ENCODE measurements at regions not wholly inside any gene's neighbourhood (a gene's known extent, or its start where the extent isn't known, plus 50 kb on each side); places are given as distances from the start of the nearest gene placed in this dataset.

DNA sequence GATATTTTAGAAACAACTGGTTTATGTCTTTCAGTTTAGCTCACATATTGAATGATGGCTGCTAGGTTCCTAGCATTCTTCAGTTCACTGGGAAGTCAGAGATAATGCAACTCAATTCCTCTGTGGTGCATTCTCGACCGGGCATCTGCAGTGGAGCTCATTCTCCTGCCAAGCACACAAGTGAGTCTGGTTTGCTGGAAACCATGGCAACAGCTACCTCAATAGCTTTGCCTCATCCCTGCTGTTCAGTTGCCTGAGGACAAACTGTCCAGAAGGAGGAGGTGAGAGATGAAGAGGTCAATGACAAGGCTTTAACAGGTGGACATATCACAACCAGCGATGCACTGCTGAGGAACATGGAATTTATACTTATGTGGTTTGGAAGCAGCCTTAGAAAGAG lies 816.9 kb downstream of the AACS start:
- 100% methylated on average over 3 of the region's 3 CpGs for WGBS (ENCODE audit: insufficient coverage)
- Histone ChIP-seq H3K4me1 (ENCODE audit: control extremely low read depth in 1 of 4, control insufficient read depth in 4 of 4, insufficient read depth in 4 of 4, low read length in 3 of 4) (no peaks in the 10 kb centered on the region), H3K4me3 (ENCODE audit: control insufficient read depth in 1 of 7, extremely low read depth in 1 of 7, insufficient read depth in 4 of 7, low read depth in 2 of 7, low read length in 6 of 7) (no peak overlapping the region), H3K27ac (ENCODE audit: insufficient read depth in 1 of 2, low read depth in 1 of 2, low read length in 2 of 2, poor library complexity in 1 of 2, severe bottlenecking in 2 of 2) (no peak overlapping the region), H3K9me3 (ENCODE audit: control extremely low read depth in 1 of 5, control insufficient read depth in 4 of 5, insufficient read depth in 2 of 5, low read depth in 1 of 5, low read length in 4 of 5) (no peaks in the 10 kb centered on the region), H3K27me3 (replicated peaks in 2 of 5; ENCODE audit: control insufficient read depth in 4 of 5, insufficient read depth in 5 of 5, low read length in 4 of 5) (peaks cover 0 to 2% (median 0%) of the 10 kb centered on the region in 5 experiments), H3K36me3 (ENCODE audit: control insufficient read depth in 4 of 4, insufficient read depth in 4 of 4, low read length in 3 of 4) (no peaks in the 10 kb centered on the region)
- ChIA-PET POLR2A (no interaction called here), CTCF (interaction anchor here (1.2 kb wide), 1 partner anchor 8 kb away, joined by 3 read pairs; no protein-coding TSS in a partner anchor)
- DNase-seq, result no peak

DNA sequence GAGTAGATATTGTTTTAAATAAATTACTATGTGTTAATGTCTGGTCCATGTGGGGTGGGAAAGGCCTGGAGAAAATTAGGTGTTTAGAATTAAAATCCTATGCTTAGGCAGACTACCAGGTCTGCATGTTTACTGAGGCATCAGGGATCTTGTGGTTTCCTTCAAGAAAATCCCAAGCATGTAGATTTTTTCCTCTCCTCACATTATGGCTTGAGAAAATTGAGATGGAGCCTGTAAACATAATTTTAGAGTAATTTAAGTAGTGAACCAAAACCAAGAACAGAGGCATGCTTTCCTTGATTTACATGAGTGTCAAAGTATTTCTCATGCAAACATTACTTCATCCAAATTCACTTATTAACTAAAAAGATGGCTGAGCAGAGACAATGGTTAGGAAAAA lies 823.7 kb downstream of the AACS start:
- POLR2A ChIA-PET, result no interaction called here
- CTCF ChIA-PET, result no interaction called here
- H3K27ac ChIP-seq (ENCODE audit: insufficient read depth in 1 of 2, low read depth in 1 of 2, low read length in 2 of 2, poor library complexity in 1 of 2, severe bottlenecking in 2 of 2), result no peak overlapping the region
- H3K27me3 ChIP-seq (replicated peaks in 2 of 5; ENCODE audit: control insufficient read depth in 4 of 5, insufficient read depth in 5 of 5, low read length in 4 of 5), result peaks cover 0 to 2% (median 0%) of the 10 kb centered on the region in 5 experiments
- no peaks in the 10 kb centered on the region for H3K4me1 ChIP-seq (ENCODE audit: control extremely low read depth in 1 of 4, control insufficient read depth in 4 of 4, insufficient read depth in 4 of 4, low read length in 3 of 4)
- no peaks in the 10 kb centered on the region for H3K9me3 ChIP-seq (ENCODE audit: control extremely low read depth in 1 of 5, control insufficient read depth in 4 of 5, insufficient read depth in 2 of 5, low read depth in 1 of 5, low read length in 4 of 5)
- no peaks in the 10 kb centered on the region for H3K36me3 ChIP-seq (ENCODE audit: control insufficient read depth in 4 of 4, insufficient read depth in 4 of 4, low read length in 3 of 4)
- H3K4me3 ChIP-seq (ENCODE audit: control insufficient read depth in 1 of 7, extremely low read depth in 1 of 7, insufficient read depth in 4 of 7, low read depth in 2 of 7, low read length in 6 of 7), result no peak overlapping the region
- DNase-seq, result no peak

DNA sequence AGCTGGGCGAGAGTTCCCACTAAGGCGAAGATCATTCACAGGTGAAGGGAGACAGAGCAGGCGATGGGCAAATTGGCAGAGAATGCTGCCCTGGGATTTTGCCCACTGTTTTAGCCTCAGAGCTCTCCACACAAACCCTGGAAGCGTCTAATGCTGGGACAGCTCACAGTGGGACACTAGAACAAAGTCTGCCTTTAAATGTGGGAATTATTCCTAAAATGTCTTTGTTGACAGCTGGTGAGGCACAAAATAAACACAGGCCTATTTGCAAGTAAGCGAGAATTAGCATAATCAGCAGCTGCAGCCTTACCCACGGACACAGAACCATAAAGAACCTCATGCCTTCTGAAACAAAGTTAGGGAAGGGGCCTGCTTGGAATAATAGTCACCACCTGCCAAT lies 824.5 kb downstream of the AACS start:
- H3K27me3 ChIP-seq (replicated peaks in 2 of 5; ENCODE audit: control insufficient read depth in 4 of 5, insufficient read depth in 5 of 5, low read length in 4 of 5), result peaks cover 0 to 2% (median 0%) of the 10 kb centered on the region in 5 experiments
- POLR2A ChIA-PET, result no interaction called here
- H3K36me3 ChIP-seq (ENCODE audit: control insufficient read depth in 4 of 4, insufficient read depth in 4 of 4, low read length in 3 of 4), result no peaks in the 10 kb centered on the region
- H3K4me3 ChIP-seq (ENCODE audit: control insufficient read depth in 1 of 7, extremely low read depth in 1 of 7, insufficient read depth in 4 of 7, low read depth in 2 of 7, low read length in 6 of 7), result no peak overlapping the region
- H3K4me1 ChIP-seq (ENCODE audit: control extremely low read depth in 1 of 4, control insufficient read depth in 4 of 4, insufficient read depth in 4 of 4, low read length in 3 of 4), result no peaks in the 10 kb centered on the region
- no peak overlapping the region for H3K27ac ChIP-seq (ENCODE audit: insufficient read depth in 1 of 2, low read depth in 1 of 2, low read length in 2 of 2, poor library complexity in 1 of 2, severe bottlenecking in 2 of 2)
- H3K9me3 ChIP-seq (ENCODE audit: control extremely low read depth in 1 of 5, control insufficient read depth in 4 of 5, insufficient read depth in 2 of 5, low read depth in 1 of 5, low read length in 4 of 5), result no peaks in the 10 kb centered on the region
- DNase-seq, result no peak
- CTCF ChIA-PET, result no interaction called here
- 55% methylated on average over 5 of the region's 6 CpGs for WGBS (ENCODE audit: insufficient coverage)

DNA sequence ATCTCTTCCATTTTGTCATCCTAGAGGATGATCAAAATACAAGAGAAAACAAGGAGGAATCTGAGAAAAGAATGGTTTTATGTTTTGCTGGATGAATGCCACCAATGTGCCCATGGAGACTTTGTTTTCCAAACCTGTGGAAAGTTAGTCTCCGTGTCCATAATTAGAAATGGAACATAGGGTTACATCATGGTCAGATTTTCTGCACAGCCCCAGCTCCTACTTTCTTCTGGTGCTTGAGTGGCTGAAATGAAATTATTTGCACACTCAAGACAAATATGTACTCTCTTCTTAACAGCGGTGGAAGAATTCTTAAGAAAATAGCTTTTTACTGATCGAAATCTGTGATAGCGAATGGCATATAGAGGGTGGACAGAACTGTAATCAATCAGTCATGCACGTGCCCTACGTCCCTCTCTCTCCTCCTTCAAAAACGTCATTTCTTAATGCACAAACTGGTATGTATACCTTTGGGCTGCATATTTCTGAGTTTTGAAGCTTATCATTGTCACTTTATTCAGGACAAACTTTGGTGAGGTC lies 825.2 kb downstream of the AACS start:
- Histone ChIP-seq H3K27me3 (replicated peaks in 2 of 5; ENCODE audit: control insufficient read depth in 4 of 5, insufficient read depth in 5 of 5, low read length in 4 of 5) (peaks cover 0 to 2% (median 0%) of the 10 kb centered on the region in 5 experiments), H3K4me1 (ENCODE audit: control extremely low read depth in 1 of 4, control insufficient read depth in 4 of 4, insufficient read depth in 4 of 4, low read length in 3 of 4) (no peaks in the 10 kb centered on the region), H3K27ac (ENCODE audit: insufficient read depth in 1 of 2, low read depth in 1 of 2, low read length in 2 of 2, poor library complexity in 1 of 2, severe bottlenecking in 2 of 2) (no peak overlapping the region), H3K9me3 (ENCODE audit: control extremely low read depth in 1 of 5, control insufficient read depth in 4 of 5, insufficient read depth in 2 of 5, low read depth in 1 of 5, low read length in 4 of 5) (no peaks in the 10 kb centered on the region), H3K4me3 (ENCODE audit: control insufficient read depth in 1 of 7, extremely low read depth in 1 of 7, insufficient read depth in 4 of 7, low read depth in 2 of 7, low read length in 6 of 7) (no peak overlapping the region), H3K36me3 (ENCODE audit: control insufficient read depth in 4 of 4, insufficient read depth in 4 of 4, low read length in 3 of 4) (no peaks in the 10 kb centered on the region)
- ChIA-PET CTCF (interaction anchor here (1.1 kb wide), 1 partner anchor 9 kb away, joined by 3 read pairs; no protein-coding TSS in a partner anchor), POLR2A (no interaction called here)
- no peak for DNase-seq
- WGBS (ENCODE audit: insufficient coverage), result 97% methylated on average over 5 of the region's 7 CpGs

DNA sequence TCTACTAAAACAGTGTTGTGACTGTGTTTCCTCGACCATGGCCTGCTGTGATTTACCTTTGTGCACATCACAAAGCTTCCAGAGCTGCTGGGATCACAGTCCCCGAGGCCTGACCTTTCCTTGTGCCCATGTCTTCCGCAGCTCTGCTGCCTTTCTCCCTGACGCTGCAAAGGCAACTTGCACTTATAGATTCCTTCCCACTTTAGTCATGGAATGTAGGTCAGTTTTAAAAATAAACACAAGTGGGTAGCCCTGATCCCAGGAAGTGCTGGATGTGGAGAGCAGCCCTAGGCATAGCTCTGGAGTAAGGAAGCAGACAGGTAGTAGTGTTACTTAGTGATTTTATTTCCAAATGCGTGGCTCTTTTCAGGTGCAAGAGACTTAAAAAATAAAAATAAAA lies 825.7 kb downstream of the AACS start:
- 75% methylated on average over 2 of the region's 5 CpGs for WGBS (ENCODE audit: insufficient coverage)
- CTCF ChIA-PET, result interaction anchor here (1.1 kb wide), 1 partner anchor 9 kb away, joined by 3 read pairs; no protein-coding TSS in a partner anchor
- Histone ChIP-seq H3K4me1 (ENCODE audit: control extremely low read depth in 1 of 4, control insufficient read depth in 4 of 4, insufficient read depth in 4 of 4, low read length in 3 of 4) (no peaks in the 10 kb centered on the region), H3K4me3 (ENCODE audit: control insufficient read depth in 1 of 7, extremely low read depth in 1 of 7, insufficient read depth in 4 of 7, low read depth in 2 of 7, low read length in 6 of 7) (no peak overlapping the region), H3K27me3 (replicated peaks in 2 of 5; ENCODE audit: control insufficient read depth in 4 of 5, insufficient read depth in 5 of 5, low read length in 4 of 5) (peaks cover 0 to 2% (median 0%) of the 10 kb centered on the region in 5 experiments), H3K9me3 (ENCODE audit: control extremely low read depth in 1 of 5, control insufficient read depth in 4 of 5, insufficient read depth in 2 of 5, low read depth in 1 of 5, low read length in 4 of 5) (no peaks in the 10 kb centered on the region), H3K36me3 (ENCODE audit: control insufficient read depth in 4 of 4, insufficient read depth in 4 of 4, low read length in 3 of 4) (no peaks in the 10 kb centered on the region), H3K27ac (ENCODE audit: insufficient read depth in 1 of 2, low read depth in 1 of 2, low read length in 2 of 2, poor library complexity in 1 of 2, severe bottlenecking in 2 of 2) (no peak overlapping the region)
- no peak for DNase-seq
- POLR2A ChIA-PET, result no interaction called here

DNA sequence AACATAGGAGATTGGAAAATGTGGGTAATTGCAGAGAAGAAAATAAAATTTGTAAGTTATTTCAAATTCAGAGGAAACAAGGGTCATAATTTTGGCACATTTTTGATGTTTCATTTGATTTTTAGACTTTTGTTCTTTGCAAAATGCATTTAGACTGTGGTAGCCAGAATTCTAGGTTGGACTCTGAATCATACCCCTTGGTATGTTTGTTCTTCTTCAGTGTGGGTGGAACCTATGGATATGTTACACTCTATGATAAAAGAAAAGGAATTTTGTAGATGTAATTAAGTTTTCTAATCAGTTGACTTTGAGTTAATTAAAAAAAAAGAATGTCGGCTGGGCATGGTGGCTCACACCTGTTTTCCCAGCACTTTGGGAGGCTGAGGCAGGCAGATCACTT lies 827.0 kb downstream of the AACS start:
- DNase-seq, result no peak
- WGBS (ENCODE audit: insufficient coverage), result 100% methylated on average over 1 of the region's 1 CpG
- no peak overlapping the region for H3K4me3 ChIP-seq (ENCODE audit: control insufficient read depth in 1 of 7, extremely low read depth in 1 of 7, insufficient read depth in 4 of 7, low read depth in 2 of 7, low read length in 6 of 7)
- H3K36me3 ChIP-seq (ENCODE audit: control insufficient read depth in 4 of 4, insufficient read depth in 4 of 4, low read length in 3 of 4), result no peaks in the 10 kb centered on the region
- no peaks in the 10 kb centered on the region for H3K9me3 ChIP-seq (ENCODE audit: control extremely low read depth in 1 of 5, control insufficient read depth in 4 of 5, insufficient read depth in 2 of 5, low read depth in 1 of 5, low read length in 4 of 5)
- CTCF ChIA-PET, result no interaction called here
- POLR2A ChIA-PET, result no interaction called here
- peaks cover 0 to 2% (median 0%) of the 10 kb centered on the region in 5 experiments for H3K27me3 ChIP-seq (replicated peaks in 2 of 5; ENCODE audit: control insufficient read depth in 4 of 5, insufficient read depth in 5 of 5, low read length in 4 of 5)
- no peaks in the 10 kb centered on the region for H3K4me1 ChIP-seq (ENCODE audit: control extremely low read depth in 1 of 4, control insufficient read depth in 4 of 4, insufficient read depth in 4 of 4, low read length in 3 of 4)
- no peak overlapping the region for H3K27ac ChIP-seq (ENCODE audit: insufficient read depth in 1 of 2, low read depth in 1 of 2, low read length in 2 of 2, poor library complexity in 1 of 2, severe bottlenecking in 2 of 2)

DNA sequence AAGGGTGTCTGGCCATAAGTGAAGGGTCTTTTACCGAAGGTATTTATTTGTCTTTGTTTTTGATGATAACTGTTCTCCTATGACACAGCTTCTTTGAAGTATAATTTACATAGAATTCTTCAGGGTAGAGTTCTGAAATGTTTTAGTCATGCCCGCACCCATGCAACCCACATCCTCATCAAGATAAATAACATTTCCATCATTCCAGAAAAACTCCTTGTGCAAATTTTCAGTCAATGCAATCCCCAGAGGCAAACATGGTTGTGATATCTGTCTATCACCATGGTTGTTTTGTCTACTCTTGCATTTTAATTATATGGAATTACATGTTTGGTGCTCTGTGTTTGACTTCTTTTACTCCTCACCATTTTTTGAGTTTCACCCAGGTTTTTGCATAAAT lies 837.8 kb downstream of the AACS start:
- no peak for DNase-seq
- no peaks in the 10 kb centered on the region for H3K36me3 ChIP-seq (ENCODE audit: control insufficient read depth in 4 of 4, insufficient read depth in 4 of 4, low read length in 3 of 4)
- no peaks in the 10 kb centered on the region for H3K27me3 ChIP-seq (replicated peaks in 2 of 5; ENCODE audit: control insufficient read depth in 4 of 5, insufficient read depth in 5 of 5, low read length in 4 of 5)
- no CpG with 5 or more reads among the region's 2 CpGs for WGBS (ENCODE audit: insufficient coverage)
- H3K4me1 ChIP-seq (ENCODE audit: control extremely low read depth in 1 of 4, control insufficient read depth in 4 of 4, insufficient read depth in 4 of 4, low read length in 3 of 4), result no peaks in the 10 kb centered on the region
- ChIA-PET CTCF (no interaction called here), POLR2A (no interaction called here)
- no peak overlapping the region for H3K27ac ChIP-seq (ENCODE audit: insufficient read depth in 1 of 2, low read depth in 1 of 2, low read length in 2 of 2, poor library complexity in 1 of 2, severe bottlenecking in 2 of 2)
- peaks cover 0 to 2% (median 0%) of the 10 kb centered on the region in 5 experiments for H3K9me3 ChIP-seq (ENCODE audit: control extremely low read depth in 1 of 5, control insufficient read depth in 4 of 5, insufficient read depth in 2 of 5, low read depth in 1 of 5, low read length in 4 of 5)
- H3K4me3 ChIP-seq (ENCODE audit: control insufficient read depth in 1 of 7, extremely low read depth in 1 of 7, insufficient read depth in 4 of 7, low read depth in 2 of 7, low read length in 6 of 7), result no peak overlapping the region

All from common myeloid progenitor, CD34-positive (primary cell).